ENCODE measurements at regions not wholly inside any gene's neighbourhood (a gene's known extent, or its start where the extent isn't known, plus 50 kb on each side); places are given as distances from the start of the nearest gene placed in this dataset.

DNA sequence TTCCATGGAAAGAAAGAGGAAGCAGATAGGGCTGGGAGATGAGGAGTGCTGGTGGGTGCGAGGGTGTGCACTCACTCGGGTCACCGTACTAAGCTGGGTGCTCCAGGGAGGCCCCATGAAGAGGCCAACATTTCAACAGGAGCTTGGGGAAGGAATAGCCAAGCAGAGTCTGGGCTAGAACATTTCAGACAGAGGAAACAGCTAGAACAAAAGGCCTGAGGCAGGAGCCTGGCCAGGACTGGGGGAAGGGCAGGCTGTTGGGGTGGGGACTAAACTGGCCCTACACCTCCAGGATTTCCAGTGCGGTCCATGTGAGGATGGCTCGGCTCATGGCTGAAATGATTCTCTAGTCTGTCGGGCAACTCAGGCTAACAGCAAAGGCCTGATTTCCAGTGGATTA is 90.8 kb downstream of the ZFP36L2 start:
- TF ChIP-seq CTCF (IDR thresholded peaks at IDR 0.05) (no peak), POLR2A (IDR thresholded peaks at IDR 0.05) (no peak)

Measured in body of pancreas (tissue), 4 donors.